GM10248 (cell line): ENCODE measurements at regions not wholly inside any gene's neighbourhood (a gene's known extent, or its start where the extent isn't known, plus 50 kb on each side); places are given as distances from the start of the nearest gene placed in this dataset.

Source experiments
- CTCF ChIA-PET: fragments of 300-600 bp; sonication (Branson Sonifier 250); formaldehyde crosslinking; extraction: SDS; loops from one replicate; lab custom pipeline; 2021; ENCODE audit warnings: antibody characterized with exemption; lab: Yijun Ruan, JAX
- POLR2A ChIA-PET: fragments of 350-650 bp; sonication (Branson Sonifier 250); formaldehyde crosslinking; extraction: SDS; loops from one replicate; lab custom pipeline; 2020; ENCODE audit warnings: antibody characterized with exemption; lab: Yijun Ruan, JAX
- DNase-seq: peaks from one replicate; pipeline ENCODE4 v3.0.0; 2012; ENCODE audit errors: extremely low spot score
- TF ChIP-seq, protein P1 (sequence below): IDR thresholded peaks from 2 replicates; pipeline ENCODE4 v1.5.1; 2012; ENCODE audit warnings: mild to moderate bottlenecking, low read depth; ENCODE audit errors: extremely low read depth, missing control alignments, control extremely low read depth

DNA sequence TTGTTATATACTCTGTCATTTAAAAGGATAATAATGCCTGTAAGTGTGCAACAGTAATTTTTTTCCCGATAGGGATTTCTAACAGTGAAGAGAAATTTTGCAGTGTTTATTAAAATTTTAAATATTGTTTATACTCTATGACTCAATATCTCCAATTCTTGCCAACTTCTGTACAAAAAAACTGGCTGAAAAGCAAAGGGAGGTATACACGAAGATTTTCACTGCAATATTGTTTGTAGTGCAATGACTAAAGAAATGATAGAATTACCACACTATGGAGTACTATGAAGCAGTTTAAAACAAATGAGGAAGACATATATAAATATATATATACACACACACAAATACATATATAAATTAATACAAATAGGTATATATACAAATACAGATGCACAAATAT is 187.9 kb upstream of the IL15 start:
- CTCF ChIA-PET, result interaction anchor here (1.1 kb wide), 1 partner anchor 141 kb away, joined by 3 read pairs; no protein-coding TSS in a partner anchor
- POLR2A ChIA-PET, result no interaction called here
- DNase-seq, result no peak
- TF ChIP-seq, protein P1, sequence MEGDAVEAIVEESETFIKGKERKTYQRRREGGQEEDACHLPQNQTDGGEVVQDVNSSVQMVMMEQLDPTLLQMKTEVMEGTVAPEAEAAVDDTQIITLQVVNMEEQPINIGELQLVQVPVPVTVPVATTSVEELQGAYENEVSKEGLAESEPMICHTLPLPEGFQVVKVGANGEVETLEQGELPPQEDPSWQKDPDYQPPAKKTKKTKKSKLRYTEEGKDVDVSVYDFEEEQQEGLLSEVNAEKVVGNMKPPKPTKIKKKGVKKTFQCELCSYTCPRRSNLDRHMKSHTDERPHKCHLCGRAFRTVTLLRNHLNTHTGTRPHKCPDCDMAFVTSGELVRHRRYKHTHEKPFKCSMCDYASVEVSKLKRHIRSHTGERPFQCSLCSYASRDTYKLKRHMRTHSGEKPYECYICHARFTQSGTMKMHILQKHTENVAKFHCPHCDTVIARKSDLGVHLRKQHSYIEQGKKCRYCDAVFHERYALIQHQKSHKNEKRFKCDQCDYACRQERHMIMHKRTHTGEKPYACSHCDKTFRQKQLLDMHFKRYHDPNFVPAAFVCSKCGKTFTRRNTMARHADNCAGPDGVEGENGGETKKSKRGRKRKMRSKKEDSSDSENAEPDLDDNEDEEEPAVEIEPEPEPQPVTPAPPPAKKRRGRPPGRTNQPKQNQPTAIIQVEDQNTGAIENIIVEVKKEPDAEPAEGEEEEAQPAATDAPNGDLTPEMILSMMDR, result no peak

DNA sequence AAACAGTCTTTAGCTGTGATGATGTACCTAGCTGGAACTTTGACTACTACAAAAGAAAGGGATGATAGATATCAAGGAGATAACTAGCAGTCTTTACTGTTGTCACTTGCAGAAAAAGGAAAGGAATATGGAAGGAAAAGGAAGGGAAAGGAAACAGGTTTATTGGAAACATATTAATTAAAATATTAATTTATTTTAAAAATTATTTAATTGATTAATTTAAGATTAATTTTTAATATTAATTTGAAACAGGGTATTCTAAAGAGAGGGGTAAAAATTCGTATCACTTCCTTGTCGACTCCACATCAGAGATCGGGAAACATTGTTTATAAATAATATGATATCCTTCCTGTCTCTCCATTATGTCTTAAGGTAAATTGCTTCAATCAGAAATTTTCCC is 186.5 kb upstream of the IL15 start:
- POLR2A ChIA-PET, result no interaction called here

DNA sequence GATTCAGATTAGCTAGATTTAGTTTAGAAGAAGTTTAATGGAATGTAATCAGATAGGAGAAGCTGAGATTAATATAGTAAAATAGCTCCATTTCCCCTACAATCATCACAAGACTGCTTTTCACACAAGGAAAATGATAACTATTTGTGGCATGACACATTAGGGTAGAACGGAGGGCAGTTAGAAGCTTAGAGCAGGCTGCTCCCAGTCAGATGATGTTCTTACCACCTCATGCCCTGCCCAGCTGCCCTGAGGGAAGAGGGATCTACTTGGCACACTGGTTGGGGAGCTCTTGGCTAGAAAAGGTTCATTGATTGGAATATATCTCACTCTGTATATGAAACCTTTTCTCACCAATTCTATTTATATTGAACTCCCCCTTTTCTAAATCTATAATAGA is 180.7 kb upstream of the IL15 start:
- TF ChIP-seq, protein P1, result no peak
- no peak for DNase-seq

More for the DNA sequence above, 186.5 kb upstream of the IL15 start:
- DNase-seq, result no peak
- TF ChIP-seq, protein P1, result no peak
- CTCF ChIA-PET, result interaction anchor here (1.0 to 1.1 kb wide), 2 partner anchors 12 to 143 kb away, joined by 3 read pairs; no protein-coding TSS in a partner anchor

DNA sequence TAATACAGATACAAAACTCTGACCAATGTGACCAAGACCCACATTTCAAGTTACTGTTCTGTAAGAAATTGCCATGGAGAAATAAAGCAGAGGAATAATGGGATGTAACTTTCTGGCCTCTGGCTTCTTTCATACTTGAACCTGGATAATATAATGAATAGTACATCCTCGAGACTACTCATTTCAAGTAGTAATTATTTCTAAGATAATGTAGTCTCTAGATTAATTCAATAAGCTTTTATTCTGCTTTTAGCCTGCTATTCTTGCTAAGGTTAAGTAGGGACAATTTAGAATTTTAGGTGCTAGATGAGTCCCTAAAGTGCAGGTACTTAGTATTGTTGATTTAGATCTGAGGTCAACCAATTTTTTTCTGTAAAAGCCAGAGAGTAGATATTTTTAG is 178.7 kb upstream of the IL15 start:
- POLR2A ChIA-PET, result no interaction called here
- CTCF ChIA-PET, result interaction anchor here (1.1 kb wide), 1 partner anchor 21 kb away, joined by 3 read pairs; no protein-coding TSS in a partner anchor
- TF ChIP-seq, protein P1, result no peak
- no peak for DNase-seq

More for the DNA sequence above, 180.7 kb upstream of the IL15 start:
- POLR2A ChIA-PET, result no interaction called here
- CTCF ChIA-PET, result interaction anchor here (1.6 kb wide), 1 partner anchor 8 kb away, joined by 6 read pairs; no protein-coding TSS in a partner anchor

DNA sequence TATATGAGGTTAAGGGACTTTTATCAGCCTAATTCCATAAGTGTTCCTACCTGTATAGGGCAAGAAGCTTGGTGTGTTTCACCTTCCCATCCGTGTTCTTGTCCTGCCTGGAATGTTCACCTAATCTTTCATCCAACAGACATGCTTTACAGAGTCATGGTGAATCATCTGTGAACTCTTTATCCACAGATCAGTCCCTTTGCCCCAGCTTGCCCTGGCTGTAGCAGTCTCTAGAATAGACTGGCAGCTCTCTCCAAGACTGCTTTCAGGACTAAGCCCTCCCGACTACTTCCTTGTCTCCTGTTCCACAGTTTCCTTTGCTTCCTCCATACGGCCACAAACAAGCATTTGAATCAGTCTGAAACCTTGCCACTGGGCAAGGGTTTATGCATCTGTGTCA is 177.9 kb upstream of the IL15 start:
- CTCF ChIA-PET, result interaction anchor here (1.1 to 1.2 kb wide), 2 partner anchors 22 to 44 kb away, joined by 3 read pairs; no protein-coding TSS in a partner anchor
- TF ChIP-seq, protein P1, result no peak
- POLR2A ChIA-PET, result no interaction called here
- DNase-seq, result no peak

DNA sequence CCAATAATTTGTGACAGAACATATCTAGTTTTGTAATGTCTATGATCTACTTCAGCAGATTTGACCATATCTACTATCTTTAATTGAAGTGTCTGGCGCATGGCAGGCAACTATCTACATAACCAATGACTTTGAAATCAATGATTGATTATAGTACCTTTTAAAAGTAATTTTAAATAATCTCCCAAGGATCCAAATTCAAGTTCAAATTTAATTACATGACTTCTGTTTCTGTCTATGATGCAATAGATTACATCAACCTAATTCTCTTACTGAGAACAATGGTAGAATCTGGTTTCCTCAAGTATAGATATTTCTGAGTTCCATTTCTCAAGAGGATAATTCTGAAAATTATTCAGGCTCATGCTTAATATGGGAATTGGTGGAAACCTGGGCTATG is 177.4 kb upstream of the IL15 start:
- ChIA-PET POLR2A (no interaction called here), CTCF (interaction anchor here (1.2 kb wide), 1 partner anchor 45 kb away, joined by 3 read pairs; no protein-coding TSS in a partner anchor)
- TF ChIP-seq, protein P1, result no peak
- DNase-seq, result no peak

DNA sequence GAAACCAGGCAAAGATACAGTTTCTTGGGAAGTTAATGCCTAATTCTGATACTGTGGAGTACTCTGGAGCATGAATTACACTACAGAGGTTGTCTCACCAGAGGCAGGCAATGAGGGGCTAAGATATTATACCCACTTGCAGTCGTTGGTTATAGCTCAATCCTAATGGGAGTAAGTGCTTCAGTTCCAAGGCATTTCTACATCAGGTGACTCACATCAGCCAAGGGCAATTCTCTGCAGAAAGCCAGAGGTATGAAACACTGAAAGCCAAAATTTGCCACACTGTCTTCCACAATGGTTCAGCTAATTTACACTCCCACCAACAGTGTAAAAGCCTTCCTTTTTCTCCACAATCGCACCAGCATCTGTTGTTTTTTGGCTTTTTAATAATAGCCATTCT is 174.0 kb upstream of the IL15 start:
- TF ChIP-seq, protein P1, result no peak
- ChIA-PET CTCF (interaction anchor here (0.9 kb wide), 1 partner anchor 28 kb away, joined by 3 read pairs; no protein-coding TSS in a partner anchor), POLR2A (no interaction called here)
- no peak for DNase-seq
